Kidney epithelial cell (primary cell): ENCODE measurements at regions not wholly inside any gene's neighbourhood (a gene's known extent, or its start where the extent isn't known, plus 50 kb on each side); places are given as distances from the start of the nearest gene placed in this dataset.
"Not testable (repeated sequence)": the region's sequence is repeated elsewhere in the genome, so short reads cannot be mapped to it uniquely, and the experiment has no call there.

ENCODE experiments used
- DNase-seq: peaks from one replicate; pipeline ENCODE4 v3.0.0-alpha.2; 2010; ENCODE audit warnings: low read depth
- H3K27me3 ChIP-seq: 2 replicates; pipeline ENCODE4 v1.6.0; 2011; ENCODE audit warnings: low read length; ENCODE audit not compliant: control insufficient read depth, insufficient read depth
- H3K36me3 ChIP-seq: 2 replicates; pipeline ENCODE4 v1.5.1; 2011; ENCODE audit warnings: low read length; ENCODE audit not compliant: control insufficient read depth, insufficient read depth
- H3K4me3 ChIP-seq: 2 replicates; pipeline ENCODE4 v1.5.1; 2011; ENCODE audit warnings: low read depth, mild to moderate bottlenecking, control low read depth, low read length
- TF ChIP-seq, protein P1 (sequence below): IDR thresholded peaks from 2 replicates; pipeline ENCODE4 v1.5.1; 2011; ENCODE audit warnings: mild to moderate bottlenecking, moderate library complexity, low read length, control low read depth, inconsistent platforms; ENCODE audit not compliant: insufficient read depth, poor library complexity, severe bottlenecking

DNA sequence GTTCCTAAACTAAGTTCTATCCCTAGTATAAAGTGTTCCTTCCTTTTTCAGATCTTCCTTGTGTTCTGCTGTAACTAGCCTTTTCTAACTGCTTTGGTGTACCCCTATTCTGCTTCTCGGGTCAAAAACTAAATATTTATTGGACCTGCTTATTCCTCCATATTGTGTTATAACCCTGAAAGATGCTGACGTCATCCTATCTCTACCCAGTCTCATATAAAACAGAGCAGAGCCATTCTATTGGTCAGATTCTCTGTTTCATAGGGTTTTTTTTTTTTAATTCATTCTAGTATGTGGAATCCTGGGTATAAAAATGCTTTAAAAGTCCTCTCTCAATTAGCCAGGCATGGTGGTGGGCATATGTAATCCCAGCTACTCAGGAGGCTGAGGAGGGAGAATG, 349.7 kb downstream of the ACTRT1 start:
- H3K27me3 ChIP-seq, result no peaks in the 10 kb centered on the region
- TF ChIP-seq, protein P1, sequence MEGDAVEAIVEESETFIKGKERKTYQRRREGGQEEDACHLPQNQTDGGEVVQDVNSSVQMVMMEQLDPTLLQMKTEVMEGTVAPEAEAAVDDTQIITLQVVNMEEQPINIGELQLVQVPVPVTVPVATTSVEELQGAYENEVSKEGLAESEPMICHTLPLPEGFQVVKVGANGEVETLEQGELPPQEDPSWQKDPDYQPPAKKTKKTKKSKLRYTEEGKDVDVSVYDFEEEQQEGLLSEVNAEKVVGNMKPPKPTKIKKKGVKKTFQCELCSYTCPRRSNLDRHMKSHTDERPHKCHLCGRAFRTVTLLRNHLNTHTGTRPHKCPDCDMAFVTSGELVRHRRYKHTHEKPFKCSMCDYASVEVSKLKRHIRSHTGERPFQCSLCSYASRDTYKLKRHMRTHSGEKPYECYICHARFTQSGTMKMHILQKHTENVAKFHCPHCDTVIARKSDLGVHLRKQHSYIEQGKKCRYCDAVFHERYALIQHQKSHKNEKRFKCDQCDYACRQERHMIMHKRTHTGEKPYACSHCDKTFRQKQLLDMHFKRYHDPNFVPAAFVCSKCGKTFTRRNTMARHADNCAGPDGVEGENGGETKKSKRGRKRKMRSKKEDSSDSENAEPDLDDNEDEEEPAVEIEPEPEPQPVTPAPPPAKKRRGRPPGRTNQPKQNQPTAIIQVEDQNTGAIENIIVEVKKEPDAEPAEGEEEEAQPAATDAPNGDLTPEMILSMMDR, result no peak
- DNase-seq, result no peak
- H3K4me3 ChIP-seq, result no peak overlapping the region
- no peaks in the 10 kb centered on the region for H3K36me3 ChIP-seq

- H3K36me3 ChIP-seq, H3K4me3 ChIP-seq, H3K27me3 ChIP-seq, DNase-seq: not testable (repeated sequence)
Measured at GRCh38 chrX:127662942-127663341, 389.3 kb downstream of the ACTRT1 start.

DNA sequence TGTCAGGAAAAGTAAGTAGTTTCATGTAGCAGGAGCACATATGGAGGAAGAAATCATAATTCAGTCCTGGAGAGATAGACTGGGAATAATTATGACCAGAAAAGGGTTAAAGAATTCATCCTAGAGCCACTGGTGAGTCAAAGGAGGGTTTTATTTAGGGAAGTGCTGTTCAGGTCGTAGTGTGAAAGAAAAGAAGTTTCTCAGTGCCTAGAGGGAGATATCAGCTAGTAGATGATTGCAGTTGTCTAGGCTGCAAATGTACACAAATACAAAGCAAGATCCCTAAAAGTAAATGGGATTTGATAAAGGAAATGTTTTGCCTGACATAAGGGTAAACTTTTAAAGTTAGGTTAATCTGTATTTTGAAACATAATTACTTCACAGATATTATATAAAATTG, 403.2 kb downstream of the ACTRT1 start:
- H3K4me3 ChIP-seq, result no peak overlapping the region
- no peaks in the 10 kb centered on the region for H3K27me3 ChIP-seq
- DNase-seq, result no peak
- TF ChIP-seq, protein P1, result no peak
- no peaks in the 10 kb centered on the region for H3K36me3 ChIP-seq

DNA sequence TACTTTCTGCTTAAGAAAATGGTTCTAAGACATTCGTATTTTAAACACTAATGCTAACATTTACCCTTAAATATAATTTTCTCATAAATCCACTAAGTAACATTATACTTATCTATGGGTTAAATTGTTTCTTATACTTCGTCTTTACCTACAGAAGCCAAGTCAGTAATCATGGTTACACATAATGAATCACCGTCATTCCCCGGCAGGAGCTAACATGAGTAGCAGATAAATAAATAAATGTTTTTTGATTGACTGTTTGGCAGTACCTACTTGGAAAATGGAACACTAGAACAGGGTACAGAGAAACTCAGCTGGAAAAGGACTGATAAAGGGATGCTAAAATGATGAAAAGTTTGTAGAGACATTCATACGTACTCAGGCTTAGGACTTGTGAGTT, 430.4 kb downstream of the ACTRT1 start:
- DNase-seq, result no peak
- H3K27me3 ChIP-seq, result no peaks in the 10 kb centered on the region
- no peak overlapping the region for H3K4me3 ChIP-seq
- H3K36me3 ChIP-seq, result no peaks in the 10 kb centered on the region
- TF ChIP-seq, protein P1, result no peak

- H3K36me3 ChIP-seq, result no peaks in the 10 kb centered on the region
- no peaks in the 10 kb centered on the region for H3K27me3 ChIP-seq
- H3K4me3 ChIP-seq, result no peak overlapping the region
- no peak for DNase-seq
- TF ChIP-seq, protein P1, result no peak
Measured at GRCh38 chrX:127606590-127606989, 445.6 kb downstream of the ACTRT1 start.

GRCh38 chrX:127596882-127597281, 455.3 kb downstream of the ACTRT1 start:
- no peak for DNase-seq
- TF ChIP-seq, protein P1, result no peak
- no peaks in the 10 kb centered on the region for H3K36me3 ChIP-seq
- no peaks in the 10 kb centered on the region for H3K27me3 ChIP-seq
- H3K4me3 ChIP-seq, result no peak overlapping the region
